Trophoblast cell (in vitro differentiated cells and primary cell): ENCODE measurements at regions not wholly inside any gene's neighbourhood (a gene's known extent, or its start where the extent isn't known, plus 50 kb on each side); places are given as distances from the start of the nearest gene placed in this dataset.

Source experiments
- DNase-seq, 2 donors: peaks; one replicate each; pipeline ENCODE4 v3.0.0-alpha.2; 2016
- H2AFZ ChIP-seq: 2 replicates; pipeline ENCODE4 v1.6.1; 2013; ENCODE audit warnings: low read length, moderate library complexity, mild to moderate bottlenecking; ENCODE audit not compliant: insufficient read depth, poor library complexity
- H2AK5ac ChIP-seq: 2 replicates; pipeline ENCODE4 v1.6.1; 2013; ENCODE audit warnings: mild to moderate bottlenecking, low read length
- H2BK120ac ChIP-seq: 2 replicates; pipeline ENCODE4 v1.6.1; 2013; ENCODE audit warnings: low read length, mild to moderate bottlenecking, moderate library complexity; ENCODE audit not compliant: insufficient read depth, poor library complexity
- H2BK12ac ChIP-seq: 2 replicates; pipeline ENCODE4 v1.6.1; 2013; ENCODE audit warnings: mild to moderate bottlenecking, low read length, moderate library complexity
- H2BK5ac ChIP-seq: 2 replicates; pipeline ENCODE4 v1.6.1; 2013; ENCODE audit warnings: low read length, low read depth, moderate library complexity, mild to moderate bottlenecking; ENCODE audit not compliant: poor library complexity
- H3K14ac ChIP-seq: 2 replicates; pipeline ENCODE4 v1.6.1; 2013; ENCODE audit warnings: mild to moderate bottlenecking, low read length
- H3K18ac ChIP-seq: 2 replicates; pipeline ENCODE4 v1.6.1; 2013; ENCODE audit warnings: mild to moderate bottlenecking, low read length
- H3K23ac ChIP-seq: 2 replicates; pipeline ENCODE4 v1.6.1; 2013; ENCODE audit warnings: low read length
- H3K27ac ChIP-seq: 2 replicates; pipeline ENCODE4 v1.5.1; 2013; ENCODE audit warnings: low read depth, mild to moderate bottlenecking, inconsistent platforms, low read length, moderate library complexity
- H3K27me3 ChIP-seq: 2 replicates; pipeline ENCODE4 v1.6.1; 2013; ENCODE audit warnings: inconsistent platforms, mild to moderate bottlenecking, low read length, moderate library complexity; ENCODE audit not compliant: insufficient read depth
- H3K36me3 ChIP-seq, 2 experiments: 1 replicate in 1 of 2; 2 replicates in 1 of 2; pipeline ENCODE4 v1.6.1; 2013; ENCODE audit warnings: low read length in 2 of 2, mild to moderate bottlenecking in 2 of 2, moderate library complexity in 1 of 2; ENCODE audit not compliant: insufficient read depth in 2 of 2, control insufficient read depth in 1 of 2
- H3K4ac ChIP-seq: 2 replicates; pipeline ENCODE4 v1.6.1; 2013; ENCODE audit warnings: low read depth, mild to moderate bottlenecking, low read length, moderate library complexity
- H3K4me1 ChIP-seq, 2 experiments: 1 replicate in 1 of 2; 2 replicates in 1 of 2; pipeline ENCODE4 v1.6.1; 2013; ENCODE audit warnings: low read length in 2 of 2, mild to moderate bottlenecking in 2 of 2, moderate library complexity in 1 of 2; ENCODE audit not compliant: insufficient read depth in 2 of 2, control insufficient read depth in 1 of 2
- H3K4me2 ChIP-seq: 2 replicates; pipeline ENCODE4 v1.6.1; 2013; ENCODE audit warnings: inconsistent platforms, mild to moderate bottlenecking, low read length, moderate library complexity
- H3K4me3 ChIP-seq: 2 replicates; pipeline ENCODE4 v1.5.1; 2013; ENCODE audit warnings: mild to moderate bottlenecking, low read depth, low read length, inconsistent platforms
- H3K79me1 ChIP-seq: one replicate; pipeline ENCODE4 v1.6.1; 2013; ENCODE audit warnings: low read length
- H3K79me2 ChIP-seq: 2 replicates; pipeline ENCODE4 v1.6.1; 2013; ENCODE audit warnings: low read length, mild to moderate bottlenecking; ENCODE audit not compliant: control insufficient read depth, insufficient read depth, poor library complexity
- H3K9ac ChIP-seq: 2 replicates; pipeline ENCODE4 v1.6.1; 2013; ENCODE audit warnings: mild to moderate bottlenecking, low read length
- H3K9me3 ChIP-seq: 2 replicates; pipeline ENCODE4 v1.6.1; 2013; ENCODE audit warnings: low read depth, mild to moderate bottlenecking, control low read depth, inconsistent platforms, low read length; ENCODE audit not compliant: insufficient read depth
- H4K12ac ChIP-seq: 2 replicates; pipeline ENCODE4 v1.6.1; 2013; ENCODE audit warnings: low read depth, mild to moderate bottlenecking, low read length, moderate library complexity
- H4K8ac ChIP-seq: 2 replicates; pipeline ENCODE4 v1.6.1; 2013; ENCODE audit warnings: low read depth, mild to moderate bottlenecking, low read length, moderate library complexity
- H4K91ac ChIP-seq: one replicate; pipeline ENCODE4 v1.6.1; 2013; ENCODE audit warnings: low read depth, mild to moderate bottlenecking, low read length, moderate library complexity
- WGBS: extraction: QIAGEN DNeasy Blood & Tissue Kit; methylation state at CpG from one replicate; pipeline ENCODE4 v1.1.7; 2013; ENCODE audit warnings: missing lambda C conversion rate; ENCODE audit not compliant: insufficient read length, insufficient coverage; ENCODE audit errors: extremely low coverage; 5-methylcytosine and 5-hydroxymethylcytosine counted together

DNA sequence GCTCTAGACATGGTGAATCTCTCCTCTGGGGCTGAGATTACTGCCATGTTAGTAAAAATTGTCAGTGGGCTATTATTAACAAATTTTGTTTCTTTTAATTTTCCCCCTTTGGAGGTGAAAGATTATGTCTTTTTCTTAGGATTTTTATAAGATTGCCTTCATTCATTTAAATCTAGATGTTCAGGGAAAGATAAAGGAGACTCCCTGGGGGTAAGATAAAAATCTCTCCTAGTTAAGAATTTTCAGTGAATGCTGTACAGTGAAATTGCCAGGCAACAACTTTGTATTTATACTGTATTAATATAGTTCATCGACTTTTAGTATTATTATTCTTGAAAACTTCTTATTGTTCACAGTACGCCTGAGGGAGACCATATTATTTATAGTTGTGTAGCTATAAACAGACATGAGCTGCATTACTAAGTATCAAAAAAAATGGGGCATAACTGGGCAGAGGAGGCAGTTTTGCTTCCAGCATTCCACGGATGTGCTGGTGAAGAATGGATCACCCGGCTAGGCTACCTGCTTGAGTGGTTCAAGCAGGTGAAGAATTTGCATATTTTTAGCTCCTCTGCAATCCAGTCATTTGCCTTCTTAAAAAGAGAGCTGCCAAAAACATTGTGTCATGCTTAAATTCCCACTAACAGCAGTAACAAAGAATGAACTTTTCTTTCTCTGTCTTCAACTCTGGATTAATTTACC is 552.1 kb downstream of the DNAJB9 start:
- peak; percentile 60 to 80 for DNase-seq
- Histone ChIP-seq H3K4me1 (no peaks in the 10 kb centered on the region), H2AFZ (no peak overlapping the region), H4K12ac (no peak overlapping the region), H3K79me1 (no peaks in the 10 kb centered on the region), H2BK12ac (no peak overlapping the region), H3K27me3 (no peaks in the 10 kb centered on the region), H4K91ac (no peak overlapping the region), H2AK5ac (no peak overlapping the region), H3K23ac (no peak overlapping the region), H3K36me3 (no peaks in the 10 kb centered on the region), H3K4me2 (no peak overlapping the region), H3K4me3 (no peak overlapping the region), H2BK5ac (no peak overlapping the region), H2BK120ac (no peak overlapping the region), H3K9ac (no peak overlapping the region), H3K4ac (no peak overlapping the region), H4K8ac (no peak overlapping the region), H3K18ac (no peak overlapping the region), H3K14ac (no peak overlapping the region), H3K79me2 (no peaks in the 10 kb centered on the region), H3K27ac (no peak overlapping the region), H3K9me3 (no peaks in the 10 kb centered on the region)
- no CpG with 5 or more reads among the region's 4 CpGs for WGBS

DNA sequence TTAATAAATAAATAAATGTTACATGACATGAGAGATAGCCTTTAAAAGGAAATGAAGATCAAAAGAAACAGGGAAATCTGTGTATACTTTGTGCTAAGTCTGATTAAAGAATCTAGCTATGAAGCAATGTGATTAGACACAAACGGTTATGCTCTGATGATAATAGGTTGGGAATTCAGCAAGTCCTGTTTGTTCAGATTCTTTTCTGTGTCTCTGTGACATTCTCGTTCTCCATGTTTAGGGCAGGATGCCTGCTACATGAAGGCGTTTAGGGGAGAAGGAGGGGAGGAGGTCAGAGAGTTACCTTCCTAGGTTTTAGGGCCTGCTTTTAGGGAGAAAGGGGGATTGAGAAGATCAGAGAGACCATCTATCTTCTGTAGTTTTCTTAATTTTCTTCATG is 555.3 kb downstream of the DNAJB9 start:
- WGBS = no CpG with 5 or more reads among the region's 3 CpGs
- H3K27me3 ChIP-seq = no peaks in the 10 kb centered on the region
- H2AK5ac ChIP-seq = no peak overlapping the region
- no peak overlapping the region for H3K9ac ChIP-seq
- H4K91ac ChIP-seq = no peak overlapping the region
- H4K8ac ChIP-seq = no peak overlapping the region
- no peak overlapping the region for H2BK120ac ChIP-seq
- H3K18ac ChIP-seq = no peak overlapping the region
- DNase-seq = peak; percentile 57 to 93
- no peak overlapping the region for H3K23ac ChIP-seq
- no peaks in the 10 kb centered on the region for H3K36me3 ChIP-seq
- no peaks in the 10 kb centered on the region for H3K9me3 ChIP-seq
- H3K14ac ChIP-seq = no peak overlapping the region
- H3K4ac ChIP-seq = no peak overlapping the region
- no peak overlapping the region for H2BK12ac ChIP-seq
- peak overlapping the region; percentile 9 for H3K4me2 ChIP-seq
- no peaks in the 10 kb centered on the region for H3K79me1 ChIP-seq
- H4K12ac ChIP-seq = no peak overlapping the region
- H2AFZ ChIP-seq = no peak overlapping the region
- peaks cover 0 to 2% of the 10 kb centered on the region in 2 experiments for H3K4me1 ChIP-seq
- H2BK5ac ChIP-seq = no peak overlapping the region
- H3K4me3 ChIP-seq = no peak overlapping the region
- H3K27ac ChIP-seq = no peak overlapping the region
- no peaks in the 10 kb centered on the region for H3K79me2 ChIP-seq

DNA sequence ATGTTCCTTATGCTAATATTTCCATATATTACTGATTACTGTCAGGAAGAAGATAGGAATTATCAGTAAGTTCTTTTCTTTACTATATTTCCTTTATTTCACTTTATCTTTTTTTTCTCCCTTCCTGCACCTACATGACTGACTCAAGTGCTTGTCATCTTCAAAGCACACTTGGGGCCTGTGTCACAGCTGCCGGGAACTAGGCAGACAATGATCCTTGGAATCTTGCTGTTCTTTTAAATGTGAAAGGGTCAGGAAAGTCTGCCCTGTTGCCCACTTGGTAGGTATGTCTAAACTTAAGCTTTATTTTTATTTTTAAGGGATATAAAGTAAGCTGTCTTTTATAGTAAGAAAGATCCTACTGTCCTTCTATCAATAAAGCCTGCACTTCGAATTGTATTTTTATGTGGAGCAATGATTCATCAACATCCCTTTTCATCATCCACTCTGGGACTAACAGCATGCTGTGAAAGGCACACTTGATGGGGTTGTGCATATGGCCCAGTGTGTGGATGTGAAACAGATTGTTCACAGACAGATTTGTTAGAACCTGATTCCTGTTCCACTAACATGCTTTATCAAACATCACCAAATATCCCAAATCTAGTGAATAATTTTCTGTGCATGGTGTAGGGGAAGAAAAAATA is 556.9 kb downstream of the DNAJB9 start:
- H2AK5ac ChIP-seq = no peak overlapping the region
- H3K9ac ChIP-seq = no peak overlapping the region
- no peak overlapping the region for H4K91ac ChIP-seq
- no peaks in the 10 kb centered on the region for H3K36me3 ChIP-seq
- DNase-seq = peak; percentile 65 to 73
- H4K8ac ChIP-seq = no peak overlapping the region
- no peak overlapping the region for H2BK12ac ChIP-seq
- H4K12ac ChIP-seq = no peak overlapping the region
- no peak overlapping the region for H3K14ac ChIP-seq
- H3K9me3 ChIP-seq = no peaks in the 10 kb centered on the region
- no peak overlapping the region for H3K18ac ChIP-seq
- H3K4me3 ChIP-seq = no peak overlapping the region
- no peaks in the 10 kb centered on the region for H3K79me1 ChIP-seq
- H3K23ac ChIP-seq = no peak overlapping the region
- no peaks in the 10 kb centered on the region for H3K79me2 ChIP-seq
- no peak overlapping the region for H2BK120ac ChIP-seq
- no peak overlapping the region for H3K4ac ChIP-seq
- no CpG with 5 or more reads among the region's 2 CpGs for WGBS
- H2BK5ac ChIP-seq = no peak overlapping the region
- H3K27ac ChIP-seq = no peak overlapping the region
- no peak overlapping the region for H2AFZ ChIP-seq
- no peaks in the 10 kb centered on the region for H3K27me3 ChIP-seq
- H3K4me2 ChIP-seq = no peak overlapping the region
- H3K4me1 ChIP-seq = peaks cover 0 to 2% of the 10 kb centered on the region in 2 experiments

DNA sequence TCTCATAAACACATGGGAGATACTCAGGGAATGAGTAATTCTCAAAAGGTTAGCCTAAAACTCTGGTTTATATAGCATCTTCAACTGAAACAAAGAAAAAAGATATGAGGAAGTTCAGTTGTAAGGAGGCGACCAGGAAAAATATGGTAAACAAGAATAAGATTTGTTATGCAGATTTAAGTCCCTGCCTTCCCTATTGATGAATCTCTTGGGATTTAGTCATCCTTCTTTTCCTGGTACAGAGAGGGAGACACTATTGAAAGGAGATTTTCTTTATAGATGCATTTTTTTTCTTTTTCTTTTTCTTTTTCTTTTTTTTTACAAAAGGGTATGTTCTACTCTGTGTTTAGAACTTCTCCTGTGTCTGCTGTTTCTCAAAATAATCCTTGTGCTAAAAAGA is 557.5 kb downstream of the DNAJB9 start:
- peaks cover 0 to 2% of the 10 kb centered on the region in 2 experiments for H3K4me1 ChIP-seq
- no peaks in the 10 kb centered on the region for H3K79me2 ChIP-seq
- no peak overlapping the region for H3K14ac ChIP-seq
- no peak overlapping the region for H2AK5ac ChIP-seq
- no peak overlapping the region for H2AFZ ChIP-seq
- H3K18ac ChIP-seq = no peak overlapping the region
- H2BK120ac ChIP-seq = no peak overlapping the region
- no peak overlapping the region for H4K8ac ChIP-seq
- no peak overlapping the region for H3K4me2 ChIP-seq
- no peak overlapping the region for H3K4ac ChIP-seq
- no peaks in the 10 kb centered on the region for H3K79me1 ChIP-seq
- no peaks in the 10 kb centered on the region for H3K36me3 ChIP-seq
- H3K27me3 ChIP-seq = no peaks in the 10 kb centered on the region
- WGBS = no CpG with 5 or more reads among the region's 1 CpG
- no peak overlapping the region for H3K9ac ChIP-seq
- no peak overlapping the region for H2BK12ac ChIP-seq
- H3K23ac ChIP-seq = no peak overlapping the region
- no peak for DNase-seq
- no peak overlapping the region for H3K27ac ChIP-seq
- no peak overlapping the region for H4K12ac ChIP-seq
- no peak overlapping the region for H2BK5ac ChIP-seq
- H3K4me3 ChIP-seq = no peak overlapping the region
- no peaks in the 10 kb centered on the region for H3K9me3 ChIP-seq
- no peak overlapping the region for H4K91ac ChIP-seq
